Renal cortex interstitium (tissue), 11 donors: ENCODE measurements at regions not wholly inside any gene's neighbourhood (a gene's known extent, or its start where the extent isn't known, plus 50 kb on each side); places are given as distances from the start of the nearest gene placed in this dataset.

Experiments used
- DNase-seq, 11 donors: peaks; one replicate each; pipeline ENCODE4 v3.0.0-alpha.2; 2013; ENCODE audit warnings: low read depth in 9 of 11, low spot score in 4 of 11; ENCODE audit errors: extremely low read depth in 1 of 11

GRCh38 chr18:7394050-7394659 is 163.3 kb downstream of the LRRC30 start:
- DNase-seq: no peak

- no peak for DNase-seq
Measured at GRCh38 chr18:7395566-7395965, 164.7 kb downstream of the LRRC30 start.

DNA sequence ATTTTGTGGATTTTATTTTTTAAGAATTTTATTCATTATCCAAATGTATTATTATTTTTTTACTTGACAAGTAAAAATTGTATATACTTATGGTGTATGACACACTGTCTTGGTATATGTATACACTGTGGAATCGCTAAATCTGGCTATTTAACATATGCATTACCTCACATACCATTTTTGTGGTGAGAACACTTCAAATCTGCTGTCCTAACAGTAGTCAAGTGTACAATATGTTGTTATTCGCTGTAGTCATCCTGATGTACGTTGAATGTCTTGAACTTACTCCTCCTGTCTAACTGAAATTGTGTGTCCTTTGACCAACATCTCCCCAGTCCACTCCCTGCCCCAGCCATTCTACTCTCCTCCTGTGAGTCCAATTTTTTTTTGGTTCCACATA is 153.2 kb upstream of the PTPRM start:
- no peak for DNase-seq

- no peak for DNase-seq
Measured at GRCh38 chr18:7414459-7414858, 152.7 kb upstream of the PTPRM start.

DNA sequence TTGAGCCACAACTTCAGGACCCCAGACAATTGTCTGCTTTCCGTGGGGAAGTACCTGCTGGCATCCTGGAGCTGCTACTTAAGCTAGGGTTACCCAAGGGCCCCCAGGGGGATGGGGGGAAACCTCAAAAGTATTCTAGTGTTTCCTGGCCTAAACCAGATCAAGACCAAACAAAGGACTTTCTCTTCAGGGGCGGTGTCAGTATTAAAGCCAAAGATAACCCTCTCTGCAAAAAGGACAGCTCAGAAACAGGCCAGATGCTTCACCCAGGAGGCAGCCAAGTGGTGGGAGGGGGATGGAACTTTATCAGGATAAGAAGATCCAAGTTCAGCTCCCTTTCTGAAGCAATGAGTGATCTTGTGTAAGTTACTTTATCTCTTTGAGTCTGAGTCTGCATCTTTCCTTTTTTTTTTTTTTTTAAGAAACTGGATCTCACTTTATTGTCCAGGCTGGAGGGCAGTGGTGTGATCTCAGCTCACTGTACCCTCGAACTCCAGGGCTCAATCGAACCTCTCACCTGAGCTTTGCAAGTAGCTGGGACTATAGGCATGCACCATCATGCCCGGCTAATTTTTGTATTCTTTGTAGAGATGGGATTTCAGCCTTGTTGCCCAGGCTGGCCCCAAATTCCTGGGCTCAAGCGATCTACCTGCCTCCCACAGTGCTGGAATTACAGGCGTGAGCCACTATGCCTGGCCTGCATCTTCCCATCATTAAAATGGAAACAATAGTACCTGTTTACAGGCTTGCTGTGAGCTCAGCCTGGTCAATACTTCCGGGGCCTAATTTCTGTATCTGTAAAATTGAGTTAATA is 151.8 kb upstream of the PTPRM start:
- no peak for DNase-seq

DNA sequence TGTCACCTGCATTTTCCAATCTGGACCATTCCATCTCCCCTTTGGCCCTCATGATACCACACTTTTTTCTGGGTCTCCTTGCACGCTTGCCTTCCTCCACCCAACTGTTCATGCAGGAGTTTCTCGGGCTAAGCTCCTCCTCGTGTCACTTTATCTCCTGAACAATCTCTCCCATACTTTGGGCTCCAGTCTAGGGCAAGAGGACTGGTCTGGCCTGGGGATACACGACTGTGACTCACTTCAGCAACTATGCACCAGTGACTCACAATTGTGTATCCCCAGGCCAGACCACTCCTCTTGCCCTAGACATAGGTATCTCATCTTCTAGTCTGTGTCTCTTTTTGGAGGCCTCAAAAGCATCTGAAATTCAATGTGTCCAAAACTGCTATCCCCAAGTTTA is 149.4 kb upstream of the PTPRM start:
- no peak for DNase-seq

DNA sequence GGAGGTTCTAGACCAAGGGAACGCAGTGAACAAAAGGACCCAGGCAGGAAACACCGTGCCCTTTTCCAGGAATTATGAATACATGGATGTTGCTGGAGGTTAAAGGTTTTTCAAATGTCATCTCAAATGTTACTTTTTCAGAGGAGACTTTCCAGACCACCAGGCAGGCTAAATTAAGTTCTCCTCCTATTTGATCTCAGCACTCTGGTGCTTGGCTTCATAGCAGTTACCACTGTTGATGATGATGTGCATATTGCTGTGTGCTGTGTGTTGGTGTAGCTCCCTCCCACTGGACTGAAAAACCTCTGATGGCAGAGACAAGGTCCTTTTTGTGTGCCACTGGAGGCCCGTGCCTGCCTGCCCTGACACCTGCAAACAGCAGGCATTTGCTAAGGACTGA is 137.3 kb upstream of the PTPRM start:
- no peak for DNase-seq

DNA sequence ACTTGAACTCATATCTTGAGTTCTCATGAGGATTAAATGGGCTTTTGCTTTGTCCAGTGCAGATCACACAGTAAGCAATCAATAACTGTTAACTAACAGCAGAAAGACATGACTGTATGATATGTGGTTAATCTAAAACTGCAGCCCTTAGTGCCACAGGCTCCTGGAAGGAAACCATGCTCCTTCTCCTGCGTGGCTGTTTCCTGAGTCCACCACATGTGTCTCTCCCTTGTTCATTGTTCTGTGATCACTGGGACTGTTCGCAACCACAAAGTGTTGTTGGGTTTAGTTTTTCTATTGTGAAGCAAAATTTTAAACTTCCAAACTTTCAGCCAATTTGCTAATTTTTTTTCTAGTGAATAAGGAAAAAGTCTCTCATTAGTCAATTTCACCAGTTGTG is 130.9 kb upstream of the PTPRM start:
- no peak for DNase-seq

DNA sequence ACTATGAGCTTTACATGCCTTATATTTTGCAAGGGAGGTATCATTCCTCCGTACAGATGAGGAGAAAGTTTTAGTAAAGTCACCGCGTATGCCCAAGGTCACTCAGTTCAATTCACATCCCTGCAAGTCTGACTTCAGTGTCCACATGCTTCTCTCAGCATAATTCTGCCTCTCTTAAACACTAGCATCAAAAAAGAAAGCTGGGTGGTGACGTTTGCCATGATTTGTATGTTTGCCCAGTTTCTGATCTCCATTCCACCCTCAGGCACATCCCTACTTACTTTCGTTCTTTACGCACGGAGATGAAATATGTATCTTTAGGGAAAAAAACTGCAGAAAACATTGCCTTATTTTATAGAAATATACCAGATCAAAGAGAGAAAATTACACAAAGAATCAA is 129.2 kb upstream of the PTPRM start:
- no peak for DNase-seq

DNA sequence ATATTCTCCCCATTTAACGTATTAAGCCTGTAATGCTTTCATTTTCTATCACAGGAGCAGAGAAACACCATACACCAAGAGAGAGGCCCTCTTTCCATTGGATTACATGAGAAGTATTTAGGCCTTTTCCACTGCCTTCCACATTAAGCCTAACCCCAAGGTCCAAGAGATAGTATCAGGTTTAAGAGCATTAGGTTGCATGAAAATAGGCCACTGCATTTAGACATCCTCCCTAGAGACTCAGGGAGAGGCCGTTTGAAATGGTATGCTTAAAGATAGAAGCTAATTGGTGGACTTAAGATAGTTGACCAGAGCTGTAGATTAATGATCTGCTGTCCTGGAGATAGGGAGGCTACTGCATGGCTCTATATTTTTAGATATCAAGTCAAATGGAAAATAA is 128.5 kb upstream of the PTPRM start:
- no peak for DNase-seq

DNA sequence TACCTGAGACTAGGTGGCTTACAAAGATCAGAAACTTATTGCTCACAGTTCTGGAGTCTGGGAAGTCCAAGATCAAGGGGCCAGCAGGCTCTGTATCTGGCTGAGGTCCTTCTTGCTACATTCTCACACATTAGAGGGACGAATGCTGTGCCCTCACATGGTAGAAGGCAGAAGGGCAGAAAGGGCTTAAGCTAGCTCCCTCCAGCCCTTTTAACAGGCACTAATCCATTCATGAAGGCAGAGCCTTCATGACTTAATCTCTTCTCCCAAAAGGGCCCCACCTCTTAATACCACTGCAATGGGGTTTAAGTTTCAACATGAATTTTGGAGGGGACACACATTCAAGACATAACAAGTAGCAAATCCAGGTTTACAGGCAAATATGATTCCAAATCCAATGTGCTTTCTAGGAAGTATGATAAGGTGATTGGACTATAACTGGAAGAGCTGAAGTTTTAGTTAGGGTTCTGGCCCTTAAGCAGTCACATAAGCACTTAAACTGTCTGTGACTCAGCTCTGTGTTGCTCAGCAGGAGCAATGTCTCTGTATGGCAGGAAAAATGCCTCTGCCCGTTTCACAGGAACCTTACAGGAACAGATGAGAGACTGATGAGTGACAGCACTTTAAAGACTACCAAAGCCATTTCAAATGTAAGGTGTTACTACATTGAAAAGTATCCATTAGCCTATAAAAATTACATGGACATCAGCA is 119.6 kb upstream of the PTPRM start:
- no peak for DNase-seq

DNA sequence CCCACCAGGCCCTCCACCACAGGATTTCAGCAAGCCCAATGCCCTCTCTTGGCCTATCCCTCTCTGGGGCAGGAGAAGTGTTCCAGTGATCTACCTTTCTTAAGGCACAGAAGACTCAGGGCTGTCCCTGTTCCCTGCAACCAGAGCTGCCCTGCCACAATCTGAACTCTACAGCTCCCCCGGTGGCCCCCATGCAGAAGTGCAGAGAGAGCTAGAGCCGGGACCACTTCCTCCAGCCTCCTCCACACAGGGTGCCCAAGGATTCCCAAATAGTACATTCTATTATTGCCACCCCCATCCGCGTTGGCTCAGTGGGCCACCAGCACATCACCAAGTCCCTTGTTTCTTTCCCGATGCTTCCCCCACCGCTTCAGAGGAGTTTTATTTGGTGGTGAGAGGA is 114.8 kb upstream of the PTPRM start:
- no peak for DNase-seq

GRCh38 chr18:7454429-7454828 is 112.7 kb upstream of the PTPRM start:
- DNase-seq: no peak

- no peak for DNase-seq
Measured at GRCh38 chr18:7456376-7456775, 110.7 kb upstream of the PTPRM start.

- no peak for DNase-seq
Measured at GRCh38 chr18:7457262-7457661, 109.9 kb upstream of the PTPRM start.

GRCh38 chr18:7458884-7459283 is 108.2 kb upstream of the PTPRM start:
- no peak for DNase-seq

- DNase-seq: no peak
Measured at GRCh38 chr18:7459851-7460770, 107.0 kb upstream of the PTPRM start.

DNA sequence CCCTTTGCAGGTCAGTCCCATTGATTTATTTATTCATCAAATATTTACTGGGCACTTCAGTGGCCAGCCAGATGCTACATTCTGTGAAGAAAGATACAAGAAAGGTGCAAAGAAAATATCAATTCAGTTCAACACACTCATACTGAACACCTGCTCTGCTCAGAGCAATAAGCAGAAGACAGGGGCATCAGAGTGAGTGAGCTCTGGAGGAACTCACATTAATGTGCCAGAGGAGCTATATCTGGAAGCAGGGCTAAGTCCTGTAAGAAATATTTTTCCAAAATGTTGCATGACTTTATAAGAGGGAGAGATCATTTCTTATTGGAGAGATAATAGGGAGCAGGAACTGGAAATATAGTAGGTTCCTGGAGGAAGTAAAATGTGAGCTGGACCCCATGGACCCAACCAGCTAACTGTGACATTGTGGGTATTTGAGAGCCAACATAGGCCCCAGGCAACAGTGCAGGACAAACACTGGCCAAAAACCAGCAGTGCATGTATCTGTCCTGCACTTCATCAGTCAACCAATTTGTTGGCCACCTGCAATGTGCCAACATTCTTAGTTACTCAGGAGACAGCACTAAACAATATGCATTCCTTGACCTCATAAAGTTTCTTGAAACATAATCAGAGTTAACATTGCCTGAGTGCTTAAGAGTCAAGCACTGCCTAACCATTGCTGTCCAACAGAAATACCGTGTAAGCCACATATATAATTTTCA is 102.7 kb upstream of the PTPRM start:
- no peak for DNase-seq

GRCh38 chr18:7466190-7466589 is 100.9 kb upstream of the PTPRM start:
- no peak for DNase-seq
